Endothelial cell of umbilical vein (primary cell): ENCODE measurements at regions not wholly inside any gene's neighbourhood (a gene's known extent, or its start where the extent isn't known, plus 50 kb on each side); places are given as distances from the start of the nearest gene placed in this dataset.

Source experiments
- BruUV-seq: library from RNA; stranded (reverse); fragments of 400-500 nt; replicated peaks from 2 replicates; lab custom pipeline; 2021; lab: Mats Ljungman, UMichigan
- CTCF ChIA-PET: fragments of 300-600, 350-600 bp; sonication (Branson Sonifier 250); formaldehyde crosslinking; loops from one replicate; lab custom pipeline; 2021; ENCODE audit warnings: antibody characterized with exemption, inconsistent platforms; lab: Charles Lee
- POLR2A ChIA-PET: fragments of 300-600, 350-600 bp; sonication (Branson Sonifier 250); formaldehyde crosslinking; loops from one replicate; lab custom pipeline; 2021; ENCODE audit warnings: antibody characterized with exemption, inconsistent platforms; lab: Charles Lee
- DNase-seq: peaks from one replicate; pipeline ENCODE4 v3.0.0-alpha.2; 2011; ENCODE audit warnings: low read depth, low spot score
- FAIRE-seq: peaks from 2 replicates; lab custom pipeline; 2011; peaks lifted over from hg19 to GRCh38; lab: Jason Lieb, UNC
- H2AFZ ChIP-seq: 2 replicates; pipeline ENCODE4 v1.6.0; 2012; ENCODE audit warnings: low read depth, low read length, control low read depth, inconsistent platforms
- H3K27ac ChIP-seq: 2 replicates; pipeline ENCODE4 v1.5.1; 2011; ENCODE audit warnings: low read depth, mild to moderate bottlenecking, control low read depth, low read length, moderate library complexity; ENCODE audit not compliant: insufficient read depth
- H3K27me3 ChIP-seq, 2 experiments: 2 replicates each; pipeline versions ENCODE4 v1.6.0 to v1.6.1; 2011; ENCODE audit warnings: low read length in 2 of 2, mixed read lengths in 1 of 2; ENCODE audit not compliant: control insufficient read depth in 2 of 2, insufficient read depth in 2 of 2
- H3K36me3 ChIP-seq, 2 experiments: 2 replicates in 1 of 2; 3 replicates in 1 of 2; pipeline ENCODE4 v1.5.1; 2011; ENCODE audit warnings: low read length in 2 of 2, mild to moderate bottlenecking in 1 of 2, moderate library complexity in 1 of 2; ENCODE audit not compliant: control insufficient read depth in 2 of 2, insufficient read depth in 2 of 2; ENCODE audit errors: extremely low read depth in 1 of 2
- H3K4me1 ChIP-seq: 3 replicates; pipeline ENCODE4 v1.5.1; 2011; ENCODE audit warnings: mild to moderate bottlenecking, low read length; ENCODE audit not compliant: control insufficient read depth, insufficient read depth; ENCODE audit errors: extremely low read depth
- H3K4me2 ChIP-seq: 2 replicates; pipeline ENCODE4 v1.6.1; 2011; ENCODE audit warnings: low read length, control low read depth, mixed read lengths; ENCODE audit not compliant: insufficient read depth
- H3K4me3 ChIP-seq, 3 experiments: fragments of 200-600 bp in 1 of 3; sonication (generic), shearing (Covaris generic) in 1 of 3; replicated peaks in 1 of 3; 2 replicates each; pipeline ENCODE4 v1.5.1; 2011 to 2016; ENCODE audit warnings: control low read depth in 3 of 3, low read length in 3 of 3, mild to moderate bottlenecking in 2 of 3, inconsistent platforms in 1 of 3, low read depth in 1 of 3, moderate library complexity in 1 of 3; ENCODE audit not compliant: insufficient read depth in 1 of 3
- H3K79me2 ChIP-seq: 2 replicates; pipeline ENCODE4 v1.6.0; 2012; ENCODE audit warnings: low read length, inconsistent platforms; ENCODE audit not compliant: control insufficient read depth, insufficient read depth
- H3K9ac ChIP-seq: replicated peaks from 2 replicates; pipeline ENCODE3; 2011; ENCODE audit warnings: low read length, control low read depth; ENCODE audit not compliant: insufficient read depth; ENCODE audit errors: extremely low read depth
- H3K9me1 ChIP-seq: replicated peaks from 3 replicates; pipeline ENCODE4 v1.6.0; 2011; ENCODE audit warnings: mild to moderate bottlenecking, low read length; ENCODE audit not compliant: control insufficient read depth, insufficient read depth; ENCODE audit errors: extremely low read depth
- H3K9me3 ChIP-seq: replicated peaks from 2 replicates; pipeline ENCODE4 v1.5.1; 2012; ENCODE audit warnings: low read length, inconsistent platforms; ENCODE audit not compliant: control insufficient read depth, insufficient read depth
- H4K20me1 ChIP-seq: replicated peaks from 2 replicates; pipeline ENCODE3; 2011; ENCODE audit warnings: mild to moderate bottlenecking, low read length; ENCODE audit not compliant: control insufficient read depth, insufficient read depth; ENCODE audit errors: extremely low read depth
- EZH2 ChIP-seq: IDR thresholded peaks from 2 replicates; pipeline ENCODE4 v1.6.1; 2012; ENCODE audit warnings: borderline replicate concordance, low read depth, mild to moderate bottlenecking, moderate library complexity, low read length, inconsistent platforms; ENCODE audit not compliant: severe bottlenecking
- FOS ChIP-seq: IDR thresholded peaks from 2 replicates; pipeline ENCODE4 v1.6.1; 2011; ENCODE audit warnings: mild to moderate bottlenecking, low read length, moderate library complexity, borderline replicate concordance; ENCODE audit not compliant: insufficient read depth
- GATA2 ChIP-seq: IDR thresholded peaks from 2 replicates; pipeline ENCODE4 v1.7.0; 2011; ENCODE audit warnings: low read depth, mild to moderate bottlenecking, moderate library complexity, mixed read lengths, low read length; ENCODE audit not compliant: insufficient read length, insufficient read depth
- JUN ChIP-seq: IDR thresholded peaks from 2 replicates; pipeline ENCODE4 v1.6.1; 2011; ENCODE audit warnings: borderline replicate concordance, low read depth; ENCODE audit not compliant: insufficient read length, insufficient read depth
- MYC ChIP-seq: IDR thresholded peaks from one replicate; pipeline ENCODE4 v1.6.1; 2011; ENCODE audit warnings: mild to moderate bottlenecking, low read depth, low read length
- POLR2A ChIP-seq: IDR thresholded peaks from 2 replicates; pipeline ENCODE4 v1.6.1; 2012; ENCODE audit warnings: low read depth, mild to moderate bottlenecking, control low read depth, low read length
- POLR2AphosphoS5 ChIP-seq: IDR thresholded peaks from 2 replicates; pipeline ENCODE4 v1.6.1; 2012; ENCODE audit warnings: low read depth, mild to moderate bottlenecking, control low read depth, low read length, moderate library complexity; ENCODE audit not compliant: insufficient read depth
- dilution Hi-C: fragments of 300-500 bp; cut with MboI; formaldehyde crosslinking; loops from one replicate; pipeline ENCODE4 v1.15.0; 2019; ENCODE audit warnings: low sequenced_read_pairs; ENCODE audit not compliant: extremely low pct_ligation_motif_present
- intact Hi-C: fragments of 100-400 bp; cut with micrococcal nuclease; formaldehyde crosslinking; loops from one replicate; pipeline ENCODE4 v1.10.0; 2022
- TF ChIP-seq, protein P1 (sequence below), 2 donors: IDR thresholded peaks; 1 replicate in 1 of 2; 2 replicates in 1 of 2; pipeline ENCODE4 v1.5.1; 2011; ENCODE audit warnings: low read length in 2 of 2, mild to moderate bottlenecking in 2 of 2, moderate library complexity in 2 of 2, control low read depth in 1 of 2, inconsistent platforms in 1 of 2, low read depth in 1 of 2; ENCODE audit not compliant: insufficient read depth in 1 of 2; ENCODE audit errors: extremely low read depth in 1 of 2
- TF ChIP-seq, protein P2 (sequence below): IDR thresholded peaks from 2 replicates; pipeline ENCODE4 v1.6.1; 2011; ENCODE audit not compliant: insufficient read depth, insufficient read length

DNA sequence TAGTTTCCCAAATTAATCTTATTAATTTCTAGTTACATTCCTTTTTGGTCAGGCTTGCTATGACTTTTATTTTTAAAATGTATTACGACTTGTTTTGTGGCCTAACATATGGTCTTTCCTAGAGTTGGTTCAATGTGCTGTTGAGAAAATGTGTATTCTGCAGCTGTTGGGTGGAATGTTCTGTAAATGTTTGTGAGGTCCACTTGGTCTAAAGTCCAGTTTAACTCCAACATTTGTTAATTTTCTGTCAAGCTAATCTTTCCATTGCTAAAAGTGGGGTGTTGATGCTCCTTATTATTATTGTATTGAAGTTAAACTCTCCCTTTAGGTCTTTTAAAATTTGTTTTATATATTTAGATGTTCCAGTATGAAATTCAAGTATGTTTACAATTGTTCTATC lies 1010.8 kb upstream of the EDIL3 start:
- Histone ChIP-seq H3K4me3 (no peak overlapping the region), H3K27me3 (no peaks in the 10 kb centered on the region), H4K20me1 (no peaks in the 10 kb centered on the region), H3K4me2 (no peak overlapping the region), H3K9me3 (no peaks in the 10 kb centered on the region), H2AFZ (no peak overlapping the region), H3K4me1 (no peaks in the 10 kb centered on the region), H3K79me2 (no peaks in the 10 kb centered on the region), H3K9me1 (no peaks in the 10 kb centered on the region), H3K9ac (no peak overlapping the region), H3K36me3 (no peaks in the 10 kb centered on the region), H3K27ac (no peak overlapping the region)
- ChIA-PET POLR2A (no interaction called here), CTCF (interaction anchor here (1.4 kb wide), 1 partner anchor 11 kb away, joined by 6 read pairs; no protein-coding TSS in a partner anchor)
- dilution Hi-C loops (no loop called here), intact Hi-C loops (no loop called here)
- no peak for DNase-seq
- TF ChIP-seq GATA2 (no peak), JUN (no peak), MYC (no peak), FOS (no peak), POLR2AphosphoS5 (no peak), EZH2 (no peak), POLR2A (no peak)
- TF ChIP-seq, protein P1, sequence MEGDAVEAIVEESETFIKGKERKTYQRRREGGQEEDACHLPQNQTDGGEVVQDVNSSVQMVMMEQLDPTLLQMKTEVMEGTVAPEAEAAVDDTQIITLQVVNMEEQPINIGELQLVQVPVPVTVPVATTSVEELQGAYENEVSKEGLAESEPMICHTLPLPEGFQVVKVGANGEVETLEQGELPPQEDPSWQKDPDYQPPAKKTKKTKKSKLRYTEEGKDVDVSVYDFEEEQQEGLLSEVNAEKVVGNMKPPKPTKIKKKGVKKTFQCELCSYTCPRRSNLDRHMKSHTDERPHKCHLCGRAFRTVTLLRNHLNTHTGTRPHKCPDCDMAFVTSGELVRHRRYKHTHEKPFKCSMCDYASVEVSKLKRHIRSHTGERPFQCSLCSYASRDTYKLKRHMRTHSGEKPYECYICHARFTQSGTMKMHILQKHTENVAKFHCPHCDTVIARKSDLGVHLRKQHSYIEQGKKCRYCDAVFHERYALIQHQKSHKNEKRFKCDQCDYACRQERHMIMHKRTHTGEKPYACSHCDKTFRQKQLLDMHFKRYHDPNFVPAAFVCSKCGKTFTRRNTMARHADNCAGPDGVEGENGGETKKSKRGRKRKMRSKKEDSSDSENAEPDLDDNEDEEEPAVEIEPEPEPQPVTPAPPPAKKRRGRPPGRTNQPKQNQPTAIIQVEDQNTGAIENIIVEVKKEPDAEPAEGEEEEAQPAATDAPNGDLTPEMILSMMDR (IDR thresholded peaks at IDR 0.05; ENCODE audit: extremely low read depth in 1 of 2, insufficient read depth in 1 of 2, low read depth in 1 of 2, low read length in 2 of 2) = no peak
- TF ChIP-seq, protein P2, sequence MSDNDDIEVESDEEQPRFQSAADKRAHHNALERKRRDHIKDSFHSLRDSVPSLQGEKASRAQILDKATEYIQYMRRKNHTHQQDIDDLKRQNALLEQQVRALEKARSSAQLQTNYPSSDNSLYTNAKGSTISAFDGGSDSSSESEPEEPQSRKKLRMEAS = no peak
- no peak for FAIRE-seq
- BruUV-seq = no TSS peak
